ENCODE measurements at regions not wholly inside any gene's neighbourhood (a gene's known extent, or its start where the extent isn't known, plus 50 kb on each side); places are given as distances from the start of the nearest gene placed in this dataset.

DNA sequence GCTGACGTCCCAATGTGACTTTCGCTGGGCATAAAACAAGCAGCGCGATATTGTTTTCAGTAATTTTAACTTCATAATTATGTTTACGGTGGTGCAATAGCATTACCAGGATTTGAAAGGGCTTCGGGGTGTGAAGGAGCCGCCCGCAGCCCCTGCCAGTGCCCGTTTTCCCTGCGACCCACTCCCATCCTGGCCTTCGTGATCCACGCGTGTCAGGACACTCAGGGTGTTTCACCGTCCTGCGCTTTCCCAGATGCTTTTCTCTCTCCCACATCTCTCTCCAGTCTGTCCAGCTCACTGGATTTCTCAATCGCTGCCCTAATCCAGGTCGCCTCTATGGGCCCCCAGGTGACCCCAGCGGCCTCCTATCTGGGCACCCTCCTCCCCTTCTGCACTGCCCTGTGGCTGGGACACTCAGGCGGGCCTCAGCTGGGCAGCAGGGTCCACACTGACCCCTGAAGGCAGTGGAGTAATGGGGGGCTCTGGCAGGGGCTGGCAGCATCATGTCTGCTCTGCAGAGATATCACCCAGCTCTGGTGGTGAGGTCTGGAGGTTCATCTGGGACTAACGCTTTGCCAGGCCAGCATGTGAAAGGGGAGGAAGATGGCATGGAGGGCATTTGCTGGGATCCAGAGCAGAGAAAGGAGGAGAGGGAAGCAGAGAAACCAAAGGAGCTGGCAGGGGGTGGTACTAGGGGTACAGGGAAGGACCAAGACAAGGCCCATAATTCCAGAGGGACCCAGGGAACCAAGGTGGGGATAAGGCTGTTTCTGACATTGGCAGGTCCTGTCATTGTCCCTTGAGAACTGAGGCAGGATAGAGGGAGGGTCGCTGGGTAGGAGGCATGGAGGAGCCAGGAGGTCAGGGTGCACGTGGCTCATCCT lies 622.8 kb downstream of the BRD1 start:
- 75 to 82% methylated on average over 17 to 20 of the region's 22 CpGs for WGBS, 2 donors
- Histone ChIP-seq H3K36me3 (no peaks in the 10 kb centered on the region), H3K27me3 (peaks cover 0 to 38% (median 0%) of the 10 kb centered on the region in 4 donors), H3K27ac (no peak overlapping the region), H3K9me3 (no peaks in the 10 kb centered on the region), H3K4me3 (no peak overlapping the region), H3K4me1 (no peaks in the 10 kb centered on the region)
- no peak for DNase-seq
- no peak for TF ChIP-seq POLR2A (IDR thresholded peaks at IDR 0.05)
- TF ChIP-seq, protein P1, sequence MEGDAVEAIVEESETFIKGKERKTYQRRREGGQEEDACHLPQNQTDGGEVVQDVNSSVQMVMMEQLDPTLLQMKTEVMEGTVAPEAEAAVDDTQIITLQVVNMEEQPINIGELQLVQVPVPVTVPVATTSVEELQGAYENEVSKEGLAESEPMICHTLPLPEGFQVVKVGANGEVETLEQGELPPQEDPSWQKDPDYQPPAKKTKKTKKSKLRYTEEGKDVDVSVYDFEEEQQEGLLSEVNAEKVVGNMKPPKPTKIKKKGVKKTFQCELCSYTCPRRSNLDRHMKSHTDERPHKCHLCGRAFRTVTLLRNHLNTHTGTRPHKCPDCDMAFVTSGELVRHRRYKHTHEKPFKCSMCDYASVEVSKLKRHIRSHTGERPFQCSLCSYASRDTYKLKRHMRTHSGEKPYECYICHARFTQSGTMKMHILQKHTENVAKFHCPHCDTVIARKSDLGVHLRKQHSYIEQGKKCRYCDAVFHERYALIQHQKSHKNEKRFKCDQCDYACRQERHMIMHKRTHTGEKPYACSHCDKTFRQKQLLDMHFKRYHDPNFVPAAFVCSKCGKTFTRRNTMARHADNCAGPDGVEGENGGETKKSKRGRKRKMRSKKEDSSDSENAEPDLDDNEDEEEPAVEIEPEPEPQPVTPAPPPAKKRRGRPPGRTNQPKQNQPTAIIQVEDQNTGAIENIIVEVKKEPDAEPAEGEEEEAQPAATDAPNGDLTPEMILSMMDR (IDR thresholded peaks at IDR 0.05), result no peak
- intact Hi-C loops (cut with DNase I), result no loop called here

DNA sequence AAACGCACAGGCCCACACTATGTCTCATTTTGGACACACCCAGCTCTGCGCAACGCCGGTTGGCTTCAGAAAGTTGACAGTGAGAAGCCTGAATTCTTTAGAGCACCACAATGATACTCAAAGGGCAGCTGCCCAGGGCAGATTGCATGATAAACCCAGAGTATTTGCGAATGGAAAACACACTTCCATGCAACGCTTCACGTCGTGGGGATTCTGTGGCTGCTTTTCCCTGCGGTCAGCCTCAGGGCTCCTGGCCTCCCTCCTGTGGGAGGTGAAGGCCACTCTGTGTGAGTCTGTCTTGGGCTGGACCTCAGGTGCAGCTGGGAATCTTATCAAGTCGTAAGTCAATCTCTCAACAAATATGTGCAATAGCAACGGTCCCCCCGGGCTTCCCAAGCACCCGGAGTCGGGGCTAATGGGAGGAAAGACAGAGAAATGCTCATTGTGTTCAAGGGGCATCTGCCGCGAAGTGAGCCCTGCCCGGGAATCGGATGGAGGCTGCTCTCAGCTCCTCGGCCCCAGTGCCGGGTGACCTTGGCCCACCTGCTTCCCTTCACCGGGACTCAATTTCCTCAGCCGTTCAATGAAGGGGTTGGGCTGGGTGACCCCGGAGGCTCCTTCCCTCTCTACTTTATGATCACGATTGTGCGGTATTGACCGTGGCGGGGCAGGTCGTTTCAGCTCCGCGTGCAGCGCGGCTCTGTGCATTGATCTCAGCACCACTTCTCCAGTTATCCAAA lies 623.6 kb downstream of the BRD1 start:
- no peaks in the 10 kb centered on the region for H3K9me3 ChIP-seq
- DNase-seq, result no peak
- H3K27ac ChIP-seq, result no peak overlapping the region
- H3K4me1 ChIP-seq, result no peaks in the 10 kb centered on the region
- H3K27me3 ChIP-seq, result peaks cover 0 to 41% (median 0%) of the 10 kb centered on the region in 4 donors
- TF ChIP-seq, protein P1 (IDR thresholded peaks at IDR 0.05), result no peak
- no peak for TF ChIP-seq POLR2A (IDR thresholded peaks at IDR 0.05)
- WGBS, 2 donors, result 85 to 86% methylated on average over 26 to 29 of the region's 32 CpGs
- H3K36me3 ChIP-seq, result no peaks in the 10 kb centered on the region
- intact Hi-C loops (cut with DNase I), result no loop called here
- H3K4me3 ChIP-seq, result no peak overlapping the region

DNA sequence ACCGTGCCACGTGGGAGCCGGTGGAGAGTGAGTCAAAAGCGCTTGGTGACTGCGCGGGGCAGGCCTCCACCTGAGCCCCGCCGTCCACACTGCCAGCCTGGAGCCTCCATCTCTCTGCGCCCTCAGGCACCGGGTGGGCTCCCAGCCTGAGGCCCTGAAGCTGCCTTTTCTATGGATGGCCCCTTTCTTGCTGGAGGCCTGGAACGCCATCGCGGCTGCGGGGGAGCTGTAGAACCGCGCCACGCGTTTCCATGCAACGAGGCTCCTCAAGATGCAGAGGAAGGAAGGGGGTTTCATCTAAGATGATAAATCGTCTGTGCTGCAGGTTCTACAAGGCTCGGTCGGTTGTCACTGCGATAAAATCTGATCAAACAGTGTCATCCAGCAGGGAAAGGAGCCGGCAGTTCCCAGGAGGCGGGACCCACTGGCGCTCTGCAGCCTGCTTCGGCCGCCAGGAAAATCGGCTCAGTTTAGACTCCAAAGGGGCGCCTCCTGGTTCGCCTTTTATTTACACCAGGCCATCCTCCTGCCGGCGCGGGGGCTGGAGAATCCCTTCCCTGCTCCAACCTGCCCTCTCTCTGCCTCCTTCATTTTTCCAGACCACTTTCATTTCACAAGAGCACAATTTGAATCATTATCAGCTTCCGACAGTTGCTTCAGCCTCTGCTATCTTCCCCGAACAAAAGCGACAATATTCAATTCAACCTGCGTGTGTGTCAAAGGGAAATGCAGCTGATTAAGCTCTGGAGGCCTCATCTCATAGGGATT lies 624.4 kb downstream of the BRD1 start:
- Histone ChIP-seq H3K4me3 (no peak overlapping the region), H3K9me3 (no peaks in the 10 kb centered on the region), H3K27ac (no peak overlapping the region), H3K36me3 (no peaks in the 10 kb centered on the region), H3K4me1 (no peaks in the 10 kb centered on the region), H3K27me3 (peaks cover 0 to 43% (median 0%) of the 10 kb centered on the region in 4 donors)
- intact Hi-C loops (cut with DNase I), result no loop called here
- 68 to 77% methylated on average over 19 to 29 of the region's 38 CpGs for WGBS, 2 donors
- DNase-seq, result no peak
- no peak for TF ChIP-seq POLR2A (IDR thresholded peaks at IDR 0.05)
- TF ChIP-seq, protein P1 (IDR thresholded peaks at IDR 0.05), result no peak

DNA sequence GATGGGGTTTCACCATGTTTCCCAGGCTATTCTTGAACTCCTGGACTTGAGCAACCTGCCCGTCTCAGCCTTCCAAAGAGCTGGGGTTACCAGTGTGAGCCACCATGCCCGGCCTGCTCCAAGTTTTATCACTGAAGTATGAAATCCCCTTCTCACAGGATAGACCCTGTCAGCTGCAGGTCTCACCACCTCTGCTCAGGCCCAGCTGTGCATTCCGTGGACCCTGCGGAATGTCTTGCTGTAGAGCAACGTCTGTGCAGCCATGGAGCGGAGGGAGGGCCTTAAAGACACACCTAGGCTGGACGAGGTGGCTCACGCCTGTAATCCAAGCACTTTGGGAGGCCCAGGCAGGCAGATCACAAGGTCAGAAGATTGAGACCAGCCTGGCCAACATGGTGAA lies 625.4 kb downstream of the BRD1 start:
- TF ChIP-seq, protein P1 (IDR thresholded peaks at IDR 0.05), result no peak
- TF ChIP-seq POLR2A (IDR thresholded peaks at IDR 0.05), result no peak
- Histone ChIP-seq H3K4me3 (no peak overlapping the region), H3K36me3 (no peaks in the 10 kb centered on the region), H3K27me3 (peaks cover 0 to 45% (median 0%) of the 10 kb centered on the region in 4 donors), H3K27ac (no peak overlapping the region), H3K9me3 (no peaks in the 10 kb centered on the region), H3K4me1 (no peaks in the 10 kb centered on the region)
- no peak for DNase-seq
- WGBS, 2 donors, result 63 to 75% methylated on average over 2 to 3 of the region's 8 CpGs
- intact Hi-C loops (cut with DNase I), result no loop called here

Data from esophagus squamous epithelium (tissue), 5 donors.